ENCODE measurements at regions not wholly inside any gene's neighbourhood (a gene's known extent, or its start where the extent isn't known, plus 50 kb on each side); places are given as distances from the start of the nearest gene placed in this dataset.

DNA sequence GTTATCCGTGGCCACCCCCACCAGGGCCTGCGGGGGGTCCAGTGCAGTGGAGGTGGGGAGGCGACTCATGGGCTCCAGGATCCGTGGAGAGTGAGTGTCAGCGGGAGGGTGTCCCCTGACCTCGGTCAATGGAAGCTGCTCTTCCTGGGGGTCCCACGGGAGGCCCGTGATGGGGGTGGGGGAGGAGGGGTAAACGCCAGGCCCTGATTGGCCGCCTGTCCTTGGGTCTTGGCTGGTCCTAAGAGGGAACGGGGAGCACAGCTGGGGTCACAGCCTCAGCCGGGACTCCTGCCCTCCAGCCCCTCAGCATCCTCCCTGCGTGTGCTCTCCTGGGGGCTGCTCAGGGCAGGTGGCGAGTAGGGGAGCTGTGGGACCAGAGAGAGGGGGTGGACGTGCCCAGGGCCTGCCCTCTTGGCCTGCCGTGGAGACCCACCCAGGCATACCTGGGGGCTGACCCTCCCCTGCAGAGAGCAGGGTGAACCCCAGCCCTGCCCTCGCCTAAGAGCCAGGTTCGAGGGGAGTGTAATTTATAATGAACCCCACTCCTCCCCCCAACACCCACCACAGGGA, 184.6 kb downstream of the GOLGA6L6 start:
- Histone ChIP-seq H3K4me2 (ENCODE audit: low read length) (no peak overlapping the region), H3K27ac (ENCODE audit: low read depth, low read length) (no peak overlapping the region), H4K20me1 (ENCODE audit: insufficient read depth) (no peaks in the 10 kb centered on the region), H3K79me2 (ENCODE audit: insufficient read depth, low read length) (no peaks in the 10 kb centered on the region), H3K9me3 (ENCODE audit: control insufficient read depth in 1 of 2, insufficient read depth in 1 of 2, low read depth in 1 of 2, low read length in 2 of 2) (peaks cover 55 to 82% of the 10 kb centered on the region in 2 experiments; a peak in 3 of 4 replicates), H2AFZ (ENCODE audit: low read depth, low read length, poor library complexity, severe bottlenecking) (no peak overlapping the region), H3K4me1 (ENCODE audit: control insufficient read depth in 1 of 2, insufficient read depth in 2 of 2, low read length in 2 of 2) (peaks cover 0 to 3% of the 10 kb centered on the region in 2 experiments; a peak in 1 of 4 replicates), H3K36me3 (ENCODE audit: control insufficient read depth in 1 of 2, insufficient read depth in 2 of 2, low read length in 2 of 2) (no peaks in the 10 kb centered on the region), H3K9me2 (ENCODE audit: insufficient read depth) (no peaks in the 10 kb centered on the region), H3K9ac (ENCODE audit: low read length) (no peak overlapping the region), H3K27me3 (ENCODE audit: insufficient read depth, low read length) (no peaks in the 10 kb centered on the region), H3K4me3 (replicated peaks in 1 of 2; ENCODE audit: low read depth in 1 of 2, low read length in 2 of 2) (no peak overlapping the region)
- ChIA-PET POLR2A (no interaction called here), RAD21 (ENCODE audit: low non-redundant PET in 1 of 2, low total read pairs in 2 of 2, uncharacterized antibody in 2 of 2, unreplicated experiment in 2 of 2) (no interaction called here), CTCF (no interaction called here)
- TF ChIP-seq, protein P1, sequence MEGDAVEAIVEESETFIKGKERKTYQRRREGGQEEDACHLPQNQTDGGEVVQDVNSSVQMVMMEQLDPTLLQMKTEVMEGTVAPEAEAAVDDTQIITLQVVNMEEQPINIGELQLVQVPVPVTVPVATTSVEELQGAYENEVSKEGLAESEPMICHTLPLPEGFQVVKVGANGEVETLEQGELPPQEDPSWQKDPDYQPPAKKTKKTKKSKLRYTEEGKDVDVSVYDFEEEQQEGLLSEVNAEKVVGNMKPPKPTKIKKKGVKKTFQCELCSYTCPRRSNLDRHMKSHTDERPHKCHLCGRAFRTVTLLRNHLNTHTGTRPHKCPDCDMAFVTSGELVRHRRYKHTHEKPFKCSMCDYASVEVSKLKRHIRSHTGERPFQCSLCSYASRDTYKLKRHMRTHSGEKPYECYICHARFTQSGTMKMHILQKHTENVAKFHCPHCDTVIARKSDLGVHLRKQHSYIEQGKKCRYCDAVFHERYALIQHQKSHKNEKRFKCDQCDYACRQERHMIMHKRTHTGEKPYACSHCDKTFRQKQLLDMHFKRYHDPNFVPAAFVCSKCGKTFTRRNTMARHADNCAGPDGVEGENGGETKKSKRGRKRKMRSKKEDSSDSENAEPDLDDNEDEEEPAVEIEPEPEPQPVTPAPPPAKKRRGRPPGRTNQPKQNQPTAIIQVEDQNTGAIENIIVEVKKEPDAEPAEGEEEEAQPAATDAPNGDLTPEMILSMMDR (IDR thresholded peaks at IDR 0.05 in 2 of 3, conservative IDR thresholded peaks at IDR 0.05 in 1 of 3; ENCODE audit: borderline replicate concordance in 1 of 3, insufficient read depth in 1 of 3, low read depth in 2 of 3, low read length in 2 of 3): 0 out of 6 replicates have a peak, but pooled peaks of 1 of the 3 experiments have one; percentile 1
- TF ChIP-seq, protein P2, sequence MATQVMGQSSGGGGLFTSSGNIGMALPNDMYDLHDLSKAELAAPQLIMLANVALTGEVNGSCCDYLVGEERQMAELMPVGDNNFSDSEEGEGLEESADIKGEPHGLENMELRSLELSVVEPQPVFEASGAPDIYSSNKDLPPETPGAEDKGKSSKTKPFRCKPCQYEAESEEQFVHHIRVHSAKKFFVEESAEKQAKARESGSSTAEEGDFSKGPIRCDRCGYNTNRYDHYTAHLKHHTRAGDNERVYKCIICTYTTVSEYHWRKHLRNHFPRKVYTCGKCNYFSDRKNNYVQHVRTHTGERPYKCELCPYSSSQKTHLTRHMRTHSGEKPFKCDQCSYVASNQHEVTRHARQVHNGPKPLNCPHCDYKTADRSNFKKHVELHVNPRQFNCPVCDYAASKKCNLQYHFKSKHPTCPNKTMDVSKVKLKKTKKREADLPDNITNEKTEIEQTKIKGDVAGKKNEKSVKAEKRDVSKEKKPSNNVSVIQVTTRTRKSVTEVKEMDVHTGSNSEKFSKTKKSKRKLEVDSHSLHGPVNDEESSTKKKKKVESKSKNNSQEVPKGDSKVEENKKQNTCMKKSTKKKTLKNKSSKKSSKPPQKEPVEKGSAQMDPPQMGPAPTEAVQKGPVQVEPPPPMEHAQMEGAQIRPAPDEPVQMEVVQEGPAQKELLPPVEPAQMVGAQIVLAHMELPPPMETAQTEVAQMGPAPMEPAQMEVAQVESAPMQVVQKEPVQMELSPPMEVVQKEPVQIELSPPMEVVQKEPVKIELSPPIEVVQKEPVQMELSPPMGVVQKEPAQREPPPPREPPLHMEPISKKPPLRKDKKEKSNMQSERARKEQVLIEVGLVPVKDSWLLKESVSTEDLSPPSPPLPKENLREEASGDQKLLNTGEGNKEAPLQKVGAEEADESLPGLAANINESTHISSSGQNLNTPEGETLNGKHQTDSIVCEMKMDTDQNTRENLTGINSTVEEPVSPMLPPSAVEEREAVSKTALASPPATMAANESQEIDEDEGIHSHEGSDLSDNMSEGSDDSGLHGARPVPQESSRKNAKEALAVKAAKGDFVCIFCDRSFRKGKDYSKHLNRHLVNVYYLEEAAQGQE (IDR thresholded peaks at IDR 0.05; ENCODE audit: low read depth): no peak
- BruUV-seq (replicated peaks): no TSS peak
- intact Hi-C loops (cut with micrococcal nuclease): no loop called here
- ATAC-seq: 0 out of 2 replicates have a peak, but pooled peaks have one; percentile 13
- no peak for DNase-seq (ENCODE audit: low read depth, low spot score)

Measured in HCT116 (cell line).